ENCODE measurements at regions not wholly inside any gene's neighbourhood (a gene's known extent, or its start where the extent isn't known, plus 50 kb on each side); places are given as distances from the start of the nearest gene placed in this dataset.

GRCh38 chr20:22931653-22932608 lies 103.2 kb upstream of the SSTR4 start:
- H3K9me3 Mint-ChIP-seq = no peaks in the 10 kb centered on the region
- H3K4me3 Mint-ChIP-seq = no peak overlapping the region
- H3K27ac Mint-ChIP-seq = no peak overlapping the region

DNA sequence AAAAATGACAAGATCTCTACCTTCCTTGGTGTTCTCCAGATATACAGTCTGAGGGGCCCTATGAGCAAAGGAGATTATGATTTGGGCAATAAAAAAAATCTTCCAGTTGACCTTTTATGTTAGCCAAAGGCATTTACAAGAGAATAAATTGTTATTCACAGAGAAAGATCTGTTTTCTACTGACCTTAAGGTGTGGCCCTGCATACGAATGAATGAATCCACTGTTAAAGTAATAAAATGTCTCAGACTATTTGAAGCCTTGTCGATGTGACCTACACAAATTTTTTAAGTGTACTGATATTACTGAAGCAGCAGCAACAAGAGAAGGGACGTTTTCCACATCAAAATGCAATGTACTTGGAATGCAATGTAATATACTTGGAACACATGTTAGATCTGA lies 95.9 kb upstream of the SSTR4 start:
- Mint-ChIP-seq H3K36me3 (ENCODE audit: low read depth) (no peaks in the 10 kb centered on the region), H3K27ac (no peak overlapping the region), H3K4me1 (ENCODE audit: low read depth) (peaks cover 1% of the 10 kb centered on the region), H3K4me3 (no peak overlapping the region), H3K27me3 (ENCODE audit: low read depth) (no peaks in the 10 kb centered on the region), H3K9me3 (no peaks in the 10 kb centered on the region)
- DNase-seq (ENCODE audit: low spot score) = no peak

More at GRCh38 chr20:22931653-22932608, 103.2 kb upstream of the SSTR4 start:
- Mint-ChIP-seq H3K36me3 (ENCODE audit: low read depth) (no peaks in the 10 kb centered on the region), H3K4me1 (ENCODE audit: low read depth) (peaks cover 2% of the 10 kb centered on the region), H3K27me3 (ENCODE audit: low read depth) (no peaks in the 10 kb centered on the region)
- no peak for DNase-seq (ENCODE audit: low spot score)

- Mint-ChIP-seq H3K36me3 (ENCODE audit: low read depth) (no peaks in the 10 kb centered on the region), H3K27ac (no peak overlapping the region), H3K27me3 (ENCODE audit: low read depth) (no peaks in the 10 kb centered on the region), H3K4me3 (no peak overlapping the region), H3K9me3 (no peaks in the 10 kb centered on the region), H3K4me1 (ENCODE audit: low read depth) (no peaks in the 10 kb centered on the region)
- no peak for DNase-seq (ENCODE audit: low spot score)
Measured at GRCh38 chr20:22940350-22940749, 94.8 kb upstream of the SSTR4 start.

DNA sequence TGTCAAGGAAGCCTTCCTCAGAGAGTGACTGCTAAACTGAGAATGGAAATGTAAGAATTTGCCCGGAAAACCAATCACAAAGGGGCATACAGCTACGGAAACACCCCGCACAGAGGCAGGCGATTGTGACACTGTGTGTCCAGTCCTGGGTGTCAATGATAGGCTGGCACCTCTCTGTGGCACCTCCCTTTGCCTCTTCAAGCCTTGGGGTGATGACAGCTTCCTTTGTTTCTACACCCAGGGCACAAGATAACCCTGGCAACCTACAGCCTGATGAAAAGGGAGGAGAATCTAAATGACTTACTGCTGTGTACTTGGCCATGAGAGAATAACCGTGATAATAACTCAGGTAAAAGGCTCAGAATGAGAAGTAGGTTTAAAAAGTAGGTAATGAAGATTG lies 93.6 kb upstream of the SSTR4 start:
- Mint-ChIP-seq H3K27ac (no peak overlapping the region), H3K9me3 (no peaks in the 10 kb centered on the region), H3K36me3 (ENCODE audit: low read depth) (no peaks in the 10 kb centered on the region), H3K4me1 (ENCODE audit: low read depth) (no peaks in the 10 kb centered on the region), H3K4me3 (no peak overlapping the region), H3K27me3 (ENCODE audit: low read depth) (no peaks in the 10 kb centered on the region)
- DNase-seq (ENCODE audit: low spot score) = no peak

GRCh38 chr20:22942742-22943141 lies 92.4 kb upstream of the SSTR4 start:
- Mint-ChIP-seq H3K4me3 (no peak overlapping the region), H3K36me3 (ENCODE audit: low read depth) (no peaks in the 10 kb centered on the region), H3K27ac (no peak overlapping the region), H3K9me3 (no peaks in the 10 kb centered on the region), H3K4me1 (ENCODE audit: low read depth) (no peaks in the 10 kb centered on the region), H3K27me3 (ENCODE audit: low read depth) (no peaks in the 10 kb centered on the region)
- no peak for DNase-seq (ENCODE audit: low spot score)

DNA sequence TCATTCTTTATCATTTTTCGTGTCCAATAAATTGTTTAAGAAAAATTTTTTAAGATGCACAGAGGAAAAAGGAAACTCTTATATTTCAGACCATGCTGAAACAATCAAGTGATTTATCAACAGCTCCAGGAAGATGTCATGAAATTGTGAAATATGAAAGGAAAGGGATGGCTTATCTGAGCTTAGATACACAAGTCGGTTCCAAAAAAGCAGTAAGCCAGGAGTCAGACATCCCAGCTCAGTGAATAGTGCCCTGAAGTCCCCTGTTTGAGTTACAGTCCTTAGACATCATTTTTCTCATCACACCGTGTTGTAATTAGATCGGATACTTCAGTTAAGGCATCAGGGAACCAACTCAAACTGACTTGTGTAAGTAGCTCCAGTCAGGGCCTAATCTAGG lies 91.0 kb upstream of the SSTR4 start:
- no peak overlapping the region for H3K27ac Mint-ChIP-seq
- H3K9me3 Mint-ChIP-seq = no peaks in the 10 kb centered on the region
- no peak for DNase-seq (ENCODE audit: low spot score)
- H3K4me3 Mint-ChIP-seq = no peak overlapping the region
- no peaks in the 10 kb centered on the region for H3K27me3 Mint-ChIP-seq (ENCODE audit: low read depth)
- no peaks in the 10 kb centered on the region for H3K36me3 Mint-ChIP-seq (ENCODE audit: low read depth)
- H3K4me1 Mint-ChIP-seq (ENCODE audit: low read depth) = no peaks in the 10 kb centered on the region

DNA sequence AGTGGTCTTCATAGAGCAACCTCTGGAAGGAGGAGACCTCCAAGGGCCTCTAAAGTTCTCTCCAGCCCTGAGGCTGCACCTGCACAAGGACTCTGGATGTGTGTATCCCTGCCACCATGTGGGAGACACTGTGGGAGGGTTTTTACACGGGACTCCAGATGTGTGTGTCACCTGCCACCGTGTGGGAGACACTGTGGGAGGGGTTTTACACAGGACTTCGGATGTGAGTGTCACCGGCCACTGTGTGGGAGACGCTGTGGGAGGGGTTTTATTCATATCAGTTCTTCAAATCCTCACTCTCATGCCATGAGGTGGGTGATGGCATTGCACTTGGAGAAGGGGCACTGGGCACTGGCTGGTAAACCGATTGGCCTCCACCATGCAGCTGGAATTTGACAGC lies 90.2 kb upstream of the SSTR4 start:
- DNase-seq (ENCODE audit: low spot score) = no peak
- H3K4me3 Mint-ChIP-seq = no peak overlapping the region
- no peaks in the 10 kb centered on the region for H3K4me1 Mint-ChIP-seq (ENCODE audit: low read depth)
- H3K9me3 Mint-ChIP-seq = no peaks in the 10 kb centered on the region
- H3K27me3 Mint-ChIP-seq (ENCODE audit: low read depth) = no peaks in the 10 kb centered on the region
- no peaks in the 10 kb centered on the region for H3K36me3 Mint-ChIP-seq (ENCODE audit: low read depth)
- no peak overlapping the region for H3K27ac Mint-ChIP-seq

- H3K27ac Mint-ChIP-seq = no peak overlapping the region
- H3K27me3 Mint-ChIP-seq (ENCODE audit: low read depth) = no peaks in the 10 kb centered on the region
- no peaks in the 10 kb centered on the region for H3K4me1 Mint-ChIP-seq (ENCODE audit: low read depth)
- H3K36me3 Mint-ChIP-seq (ENCODE audit: low read depth) = no peaks in the 10 kb centered on the region
- no peaks in the 10 kb centered on the region for H3K9me3 Mint-ChIP-seq
- DNase-seq (ENCODE audit: low spot score) = no peak
- no peak overlapping the region for H3K4me3 Mint-ChIP-seq
Measured at GRCh38 chr20:22946596-22946995, 88.5 kb upstream of the SSTR4 start.

GRCh38 chr20:22949331-22950109 lies 85.6 kb upstream of the SSTR4 start:
- Mint-ChIP-seq H3K4me3 (no peak overlapping the region), H3K4me1 (ENCODE audit: low read depth) (no peaks in the 10 kb centered on the region)
- no peak for DNase-seq (ENCODE audit: low spot score)

DNA sequence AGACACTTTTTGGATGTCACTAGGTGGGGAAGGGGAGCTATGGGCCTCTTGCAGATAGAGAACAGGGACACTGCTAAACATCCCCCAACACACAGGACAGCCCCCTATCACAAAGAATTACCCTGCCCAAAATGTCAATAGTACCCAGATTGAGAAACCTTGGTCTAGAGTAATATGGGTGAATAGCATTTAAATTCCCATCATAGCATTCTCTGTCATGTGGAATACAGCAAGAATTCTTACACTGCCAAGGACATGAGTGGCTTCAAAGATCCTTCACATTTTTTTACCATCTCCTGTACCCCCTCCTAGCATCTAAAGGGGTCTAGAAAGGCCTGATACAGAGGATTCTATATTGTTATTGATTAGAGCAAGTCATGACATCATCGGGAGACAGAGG lies 83.1 kb upstream of the SSTR4 start:
- Mint-ChIP-seq H3K4me3 (no peak overlapping the region), H3K27ac (no peak overlapping the region), H3K9me3 (no peaks in the 10 kb centered on the region), H3K4me1 (ENCODE audit: low read depth) (no peaks in the 10 kb centered on the region), H3K27me3 (ENCODE audit: low read depth) (no peaks in the 10 kb centered on the region), H3K36me3 (ENCODE audit: low read depth) (no peaks in the 10 kb centered on the region)
- DNase-seq (ENCODE audit: low spot score) = no peak

More at GRCh38 chr20:22949331-22950109, 85.6 kb upstream of the SSTR4 start:
- Mint-ChIP-seq H3K36me3 (ENCODE audit: low read depth) (no peaks in the 10 kb centered on the region), H3K27me3 (ENCODE audit: low read depth) (no peaks in the 10 kb centered on the region), H3K27ac (no peak overlapping the region), H3K9me3 (no peaks in the 10 kb centered on the region)

- Mint-ChIP-seq H3K4me1 (ENCODE audit: low read depth) (no peaks in the 10 kb centered on the region), H3K9me3 (no peaks in the 10 kb centered on the region), H3K27me3 (ENCODE audit: low read depth) (no peaks in the 10 kb centered on the region), H3K4me3 (no peak overlapping the region), H3K36me3 (ENCODE audit: low read depth) (no peaks in the 10 kb centered on the region), H3K27ac (no peak overlapping the region)
- no peak for DNase-seq (ENCODE audit: low spot score)
Measured at GRCh38 chr20:22954661-22955060, 80.5 kb upstream of the SSTR4 start.

GRCh38 chr20:22958390-22958789 lies 76.7 kb upstream of the SSTR4 start:
- H3K36me3 Mint-ChIP-seq (ENCODE audit: low read depth) = no peaks in the 10 kb centered on the region
- H3K9me3 Mint-ChIP-seq = no peaks in the 10 kb centered on the region
- no peak for DNase-seq (ENCODE audit: low spot score)
- H3K27me3 Mint-ChIP-seq (ENCODE audit: low read depth) = no peaks in the 10 kb centered on the region
- no peaks in the 10 kb centered on the region for H3K4me1 Mint-ChIP-seq (ENCODE audit: low read depth)
- H3K4me3 Mint-ChIP-seq = no peak overlapping the region
- H3K27ac Mint-ChIP-seq = no peak overlapping the region

GRCh38 chr20:22962567-22963439 lies 72.3 kb upstream of the SSTR4 start:
- H3K27ac Mint-ChIP-seq = no peak overlapping the region
- no peak for DNase-seq (ENCODE audit: low spot score)
- no peaks in the 10 kb centered on the region for H3K27me3 Mint-ChIP-seq (ENCODE audit: low read depth)
- H3K36me3 Mint-ChIP-seq (ENCODE audit: low read depth) = no peaks in the 10 kb centered on the region
- H3K4me1 Mint-ChIP-seq (ENCODE audit: low read depth) = no peaks in the 10 kb centered on the region
- H3K4me3 Mint-ChIP-seq = no peak overlapping the region
- no peaks in the 10 kb centered on the region for H3K9me3 Mint-ChIP-seq

All from T-helper 2 cell treated with Interferon-gamma antibody and Interleukin-4, amounts not matched to agents 5 μg/mL and 100 μg/mL, for 36 hours (primary cell).